ENCODE measurements at regions not wholly inside any gene's neighbourhood (a gene's known extent, or its start where the extent isn't known, plus 50 kb on each side); places are given as distances from the start of the nearest gene placed in this dataset.

GRCh38 chr17:77387891-77388290, 247.1 kb downstream of the SEC14L1 start:
- Histone ChIP-seq H3K4me1 (peaks cover 0 to 96% of the 10 kb centered on the region in 2 donors), H3K4me3 (no peak overlapping the region), H3K27me3 (no peaks in the 10 kb centered on the region), H3K27ac (peak overlapping the region; percentile 71), H3K36me3 (no peaks in the 10 kb centered on the region), H3K9me3 (no peaks in the 10 kb centered on the region)
- no peak for DNase-seq (ENCODE audit: low spot score)
- TF ChIP-seq CTCF (IDR thresholded peaks at IDR 0.05): no peak

- no peak for TF ChIP-seq CTCF (IDR thresholded peaks at IDR 0.05)
- Histone ChIP-seq H3K27ac (peak overlapping the region; percentile 71), H3K4me3 (peak overlapping the region in 1 of 2 donors; percentile 15), H3K9me3 (no peaks in the 10 kb centered on the region), H3K27me3 (no peaks in the 10 kb centered on the region), H3K36me3 (no peaks in the 10 kb centered on the region), H3K4me1 (peaks cover 0 to 96% of the 10 kb centered on the region in 2 donors)
- DNase-seq (ENCODE audit: low spot score): no peak
Observed at GRCh38 chr17:77388384-77389306, 247.9 kb downstream of the SEC14L1 start.

- no peak overlapping the region for H3K4me3 ChIP-seq
- no peaks in the 10 kb centered on the region for H3K36me3 ChIP-seq
- H3K9me3 ChIP-seq: no peaks in the 10 kb centered on the region
- peaks cover 0 to 90% of the 10 kb centered on the region in 2 donors for H3K4me1 ChIP-seq
- peak overlapping the region in 1 of 2 donors; percentile 20 for H3K27ac ChIP-seq
- no peak for TF ChIP-seq CTCF (IDR thresholded peaks at IDR 0.05)
- no peak for DNase-seq (ENCODE audit: low spot score)
- H3K27me3 ChIP-seq: no peaks in the 10 kb centered on the region
Observed at GRCh38 chr17:77390870-77391269, 250.1 kb downstream of the SEC14L1 start.

GRCh38 chr17:77391668-77392375, 251.1 kb downstream of the SEC14L1 start:
- no peak for TF ChIP-seq CTCF (IDR thresholded peaks at IDR 0.05)
- peak overlapping the region; percentile 68 to 70 for H3K27ac ChIP-seq
- peak; percentile 85 for DNase-seq (ENCODE audit: low spot score)

GRCh38 chr17:77392376-77393273, 251.9 kb downstream of the SEC14L1 start:
- DNase-seq (ENCODE audit: low spot score): no peak
- H3K4me1 ChIP-seq: peaks cover 0 to 72% of the 10 kb centered on the region in 2 donors

More at GRCh38 chr17:77391668-77392375, 251.1 kb downstream of the SEC14L1 start:
- H3K27me3 ChIP-seq: no peaks in the 10 kb centered on the region
- H3K9me3 ChIP-seq: no peaks in the 10 kb centered on the region
- peaks cover 0 to 80% of the 10 kb centered on the region in 2 donors for H3K4me1 ChIP-seq
- no peaks in the 10 kb centered on the region for H3K36me3 ChIP-seq
- no peak overlapping the region for H3K4me3 ChIP-seq

More at GRCh38 chr17:77392376-77393273, 251.9 kb downstream of the SEC14L1 start:
- H3K9me3 ChIP-seq: no peaks in the 10 kb centered on the region
- H3K27me3 ChIP-seq: no peaks in the 10 kb centered on the region
- H3K27ac ChIP-seq: peak overlapping the region; percentile 68 to 70
- H3K36me3 ChIP-seq: no peaks in the 10 kb centered on the region
- TF ChIP-seq CTCF (IDR thresholded peaks at IDR 0.05): no peak
- H3K4me3 ChIP-seq: no peak overlapping the region

Data from right atrium auricular region (tissue), 2 donors.